ENCODE measurements at regions not wholly inside any gene's neighbourhood (a gene's known extent, or its start where the extent isn't known, plus 50 kb on each side); places are given as distances from the start of the nearest gene placed in this dataset.

GRCh38 chr22:48496987-48497650 lies 1330.6 kb downstream of the BRD1 start:
- TF ChIP-seq CTCF (conservative IDR thresholded peaks at IDR 0.05; ENCODE audit: low read depth in 2 of 2): no peak
- TF ChIP-seq EZH2phosphoT487 (IDR thresholded peaks at IDR 0.05; ENCODE audit: unreplicated experiment): no peak
- no peak for TF ChIP-seq POLR2AphosphoS5 (IDR thresholded peaks at IDR 0.05; ENCODE audit: low read depth)
- TF ChIP-seq EZH2 (IDR thresholded peaks at IDR 0.05; ENCODE audit: low read depth, unreplicated experiment): no peak
- no peak for TF ChIP-seq ZNF331 (CRISPR knock-in tag; IDR thresholded peaks at IDR 0.05; ENCODE audit: low read depth)
- TF ChIP-seq REST (IDR thresholded peaks at IDR 0.05; ENCODE audit: unreplicated experiment): no peak
- TF ChIP-seq CREB1 (CRISPR knock-in tag; IDR thresholded peaks at IDR 0.05; ENCODE audit: low read depth): no peak
- no peak for TF ChIP-seq ETS1 (IDR thresholded peaks at IDR 0.05)
- TF ChIP-seq JUNB (IDR thresholded peaks at IDR 0.05; ENCODE audit: unreplicated experiment): no peak
- no peak for TF ChIP-seq ZNF114 (CRISPR knock-in tag; IDR thresholded peaks at IDR 0.05)
- no peak for TF ChIP-seq NANOG (IDR thresholded peaks at IDR 0.05; ENCODE audit: borderline replicate concordance)

Measured in GM23338 (cell line).